ENCODE measurements at regions not wholly inside any gene's neighbourhood (a gene's known extent, or its start where the extent isn't known, plus 50 kb on each side); places are given as distances from the start of the nearest gene placed in this dataset.

DNA sequence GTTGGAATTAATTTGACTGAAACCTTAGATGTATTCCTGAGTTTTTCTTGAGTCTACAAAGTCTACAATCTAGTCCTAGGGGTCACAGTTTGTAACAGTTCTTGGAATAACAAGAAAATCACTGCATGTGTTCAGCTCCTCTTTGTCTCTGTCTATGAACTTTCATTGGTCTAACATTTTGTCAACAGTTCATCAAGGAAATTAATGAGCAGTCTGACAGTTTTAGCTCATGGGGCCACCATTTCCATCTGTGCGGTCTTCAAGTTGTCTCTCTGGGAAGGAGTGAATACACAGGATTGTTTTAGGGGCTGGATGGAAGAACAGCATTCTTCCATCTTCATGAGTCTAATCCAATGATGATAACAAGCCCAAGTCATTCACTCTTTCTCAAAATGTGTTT lies 276.4 kb downstream of the TMEM167A start:
- no peak overlapping the region for H3K27ac ChIP-seq (ENCODE audit: low read depth, low read length)
- no peaks in the 10 kb centered on the region for H3K79me2 ChIP-seq (ENCODE audit: insufficient read depth, low read length)
- H4K20me1 ChIP-seq (ENCODE audit: insufficient read depth, low read length), result no peaks in the 10 kb centered on the region
- no peaks in the 10 kb centered on the region for H3K36me3 ChIP-seq (ENCODE audit: insufficient read depth, low read length)
- TF ChIP-seq, protein P1, sequence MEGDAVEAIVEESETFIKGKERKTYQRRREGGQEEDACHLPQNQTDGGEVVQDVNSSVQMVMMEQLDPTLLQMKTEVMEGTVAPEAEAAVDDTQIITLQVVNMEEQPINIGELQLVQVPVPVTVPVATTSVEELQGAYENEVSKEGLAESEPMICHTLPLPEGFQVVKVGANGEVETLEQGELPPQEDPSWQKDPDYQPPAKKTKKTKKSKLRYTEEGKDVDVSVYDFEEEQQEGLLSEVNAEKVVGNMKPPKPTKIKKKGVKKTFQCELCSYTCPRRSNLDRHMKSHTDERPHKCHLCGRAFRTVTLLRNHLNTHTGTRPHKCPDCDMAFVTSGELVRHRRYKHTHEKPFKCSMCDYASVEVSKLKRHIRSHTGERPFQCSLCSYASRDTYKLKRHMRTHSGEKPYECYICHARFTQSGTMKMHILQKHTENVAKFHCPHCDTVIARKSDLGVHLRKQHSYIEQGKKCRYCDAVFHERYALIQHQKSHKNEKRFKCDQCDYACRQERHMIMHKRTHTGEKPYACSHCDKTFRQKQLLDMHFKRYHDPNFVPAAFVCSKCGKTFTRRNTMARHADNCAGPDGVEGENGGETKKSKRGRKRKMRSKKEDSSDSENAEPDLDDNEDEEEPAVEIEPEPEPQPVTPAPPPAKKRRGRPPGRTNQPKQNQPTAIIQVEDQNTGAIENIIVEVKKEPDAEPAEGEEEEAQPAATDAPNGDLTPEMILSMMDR (IDR thresholded peaks at IDR 0.05; ENCODE audit: extremely low read depth, low read depth, low read length), result no peak
- H3K27me3 ChIP-seq (ENCODE audit: insufficient read depth, low read length), result no peaks in the 10 kb centered on the region
- no peaks in the 10 kb centered on the region for H3K9me3 ChIP-seq (ENCODE audit: low read depth, low read length)
- H3K4me3 ChIP-seq (ENCODE audit: insufficient read depth, low read length), result no peak overlapping the region
- DNase-seq (ENCODE audit: insufficient read length, low spot score, missing footprints), result no peak
- H2AFZ ChIP-seq (ENCODE audit: low read length), result no peak overlapping the region
- no peaks in the 10 kb centered on the region for H3K4me1 ChIP-seq (ENCODE audit: insufficient read depth, low read length)
- no peak overlapping the region for H3K4me2 ChIP-seq (ENCODE audit: insufficient read depth, low read length)

DNA sequence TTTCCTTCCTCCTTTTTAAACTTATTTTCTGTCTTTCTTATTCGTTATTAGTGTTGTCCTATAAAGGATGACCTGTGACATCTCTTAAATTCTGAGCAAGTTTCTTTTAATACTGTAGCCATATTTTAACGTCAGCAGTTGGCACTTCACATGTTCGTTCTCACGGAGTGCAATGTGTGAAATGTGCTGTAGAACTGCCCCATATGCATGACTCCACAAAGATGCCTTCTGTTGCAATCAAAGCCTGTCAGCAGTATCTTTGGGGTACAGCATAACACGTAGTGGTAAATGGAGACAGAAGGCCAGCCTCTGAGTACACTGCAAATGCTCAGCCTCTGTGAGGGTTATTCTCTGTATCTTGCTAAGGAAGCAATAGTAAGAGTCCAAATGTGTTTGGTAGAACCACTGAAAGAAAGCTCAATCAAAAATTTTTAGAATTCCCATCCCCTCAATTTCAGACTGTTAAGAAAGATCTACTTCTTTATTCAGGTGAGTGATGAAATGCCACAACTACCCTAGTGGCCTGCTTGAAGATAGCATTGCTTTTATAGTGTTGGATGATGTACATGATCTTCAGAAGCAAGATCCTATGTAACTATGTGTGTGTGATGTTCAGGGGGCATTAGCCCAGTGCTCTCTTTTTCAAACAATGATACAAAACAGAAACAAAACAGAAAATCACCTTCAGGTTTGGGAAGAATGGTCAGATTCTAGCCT lies 277.7 kb downstream of the TMEM167A start:
- Histone ChIP-seq H3K4me3 (ENCODE audit: insufficient read depth, low read length) (no peak overlapping the region), H3K4me2 (ENCODE audit: insufficient read depth, low read length) (no peak overlapping the region), H3K36me3 (ENCODE audit: insufficient read depth, low read length) (no peaks in the 10 kb centered on the region), H3K4me1 (ENCODE audit: insufficient read depth, low read length) (no peaks in the 10 kb centered on the region), H2AFZ (ENCODE audit: low read length) (no peak overlapping the region), H3K79me2 (ENCODE audit: insufficient read depth, low read length) (no peaks in the 10 kb centered on the region), H3K27ac (ENCODE audit: low read depth, low read length) (no peak overlapping the region), H3K27me3 (ENCODE audit: insufficient read depth, low read length) (no peaks in the 10 kb centered on the region), H3K9me3 (ENCODE audit: low read depth, low read length) (no peaks in the 10 kb centered on the region), H4K20me1 (ENCODE audit: insufficient read depth, low read length) (no peaks in the 10 kb centered on the region)
- no peak for DNase-seq (ENCODE audit: insufficient read length, low spot score, missing footprints)
- TF ChIP-seq, protein P1 (IDR thresholded peaks at IDR 0.05; ENCODE audit: extremely low read depth, low read depth, low read length), result no peak

DNA sequence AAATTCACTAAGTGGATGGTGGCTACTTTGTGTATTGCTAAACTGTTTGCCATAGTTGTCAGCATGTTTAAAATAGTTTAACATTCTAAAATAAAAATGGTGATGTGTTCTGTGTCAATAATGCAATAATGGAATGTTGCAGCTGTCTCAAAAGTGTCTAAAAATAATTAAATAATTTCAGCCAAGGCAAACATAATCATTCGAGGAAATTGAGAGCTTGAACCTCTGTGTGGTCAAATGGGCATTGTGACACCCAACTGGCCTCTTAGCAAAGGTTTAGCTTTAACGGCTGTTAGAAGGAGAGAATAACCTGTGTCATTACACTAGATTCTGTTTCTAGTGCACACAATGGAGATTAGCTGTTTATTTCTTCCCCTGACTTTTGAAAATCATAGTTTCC lies 278.5 kb downstream of the TMEM167A start:
- Histone ChIP-seq H3K79me2 (ENCODE audit: insufficient read depth, low read length) (no peaks in the 10 kb centered on the region), H3K4me1 (ENCODE audit: insufficient read depth, low read length) (no peaks in the 10 kb centered on the region), H3K27ac (ENCODE audit: low read depth, low read length) (no peak overlapping the region), H3K27me3 (ENCODE audit: insufficient read depth, low read length) (no peaks in the 10 kb centered on the region), H2AFZ (ENCODE audit: low read length) (no peak overlapping the region), H3K4me2 (ENCODE audit: insufficient read depth, low read length) (no peak overlapping the region), H3K36me3 (ENCODE audit: insufficient read depth, low read length) (no peaks in the 10 kb centered on the region), H4K20me1 (ENCODE audit: insufficient read depth, low read length) (no peaks in the 10 kb centered on the region), H3K9me3 (ENCODE audit: low read depth, low read length) (no peaks in the 10 kb centered on the region), H3K4me3 (ENCODE audit: insufficient read depth, low read length) (no peak overlapping the region)
- no peak for DNase-seq (ENCODE audit: insufficient read length, low spot score, missing footprints)
- TF ChIP-seq, protein P1 (IDR thresholded peaks at IDR 0.05; ENCODE audit: extremely low read depth, low read depth, low read length), result no peak

DNA sequence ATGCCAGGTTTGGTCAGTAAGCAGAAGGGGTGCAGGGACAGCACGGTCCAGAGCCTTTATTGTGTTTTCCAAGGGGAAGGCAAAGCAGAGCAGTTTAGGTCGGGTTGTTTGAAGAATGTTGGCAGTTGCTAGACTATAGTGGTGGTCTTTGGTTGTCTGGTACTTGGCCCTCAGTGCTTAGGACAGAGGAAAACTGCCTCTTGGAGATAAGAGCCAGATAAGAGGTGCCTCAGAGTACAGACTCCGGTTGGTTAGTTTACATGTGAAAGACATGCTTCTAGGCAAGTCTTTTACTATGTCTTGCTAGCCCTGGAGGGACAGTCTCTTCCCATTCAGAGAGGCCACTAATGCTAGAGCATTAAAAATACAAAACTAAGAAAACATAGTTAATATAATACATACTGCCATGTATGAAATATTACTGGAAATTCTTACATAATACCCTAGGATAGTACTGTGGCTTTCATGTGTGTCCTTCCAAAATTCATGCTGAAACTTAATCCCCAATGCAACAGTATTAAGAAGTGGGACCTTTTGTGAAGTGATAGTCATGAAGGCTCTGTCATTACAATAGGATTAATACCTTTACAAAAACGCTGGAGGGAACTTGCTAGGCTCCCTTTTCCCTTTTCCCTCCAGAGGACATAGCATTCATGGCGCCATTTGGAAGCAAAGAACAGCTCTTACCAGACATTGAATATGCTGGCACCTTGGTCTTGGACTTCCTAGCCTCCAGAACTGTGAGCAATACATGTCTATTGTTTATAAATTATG lies 280.4 kb downstream of the TMEM167A start:
- no peak overlapping the region for H3K4me2 ChIP-seq (ENCODE audit: insufficient read depth, low read length)
- H2AFZ ChIP-seq (ENCODE audit: low read length), result no peak overlapping the region
- DNase-seq (ENCODE audit: insufficient read length, low spot score, missing footprints), result no peak
- H3K4me3 ChIP-seq (ENCODE audit: insufficient read depth, low read length), result no peak overlapping the region
- no peaks in the 10 kb centered on the region for H3K9me3 ChIP-seq (ENCODE audit: low read depth, low read length)
- H3K4me1 ChIP-seq (ENCODE audit: insufficient read depth, low read length), result no peaks in the 10 kb centered on the region
- no peaks in the 10 kb centered on the region for H4K20me1 ChIP-seq (ENCODE audit: insufficient read depth, low read length)
- no peak overlapping the region for H3K27ac ChIP-seq (ENCODE audit: low read depth, low read length)
- no peaks in the 10 kb centered on the region for H3K79me2 ChIP-seq (ENCODE audit: insufficient read depth, low read length)
- TF ChIP-seq, protein P1 (IDR thresholded peaks at IDR 0.05; ENCODE audit: extremely low read depth, low read depth, low read length), result no peak
- H3K27me3 ChIP-seq (ENCODE audit: insufficient read depth, low read length), result no peaks in the 10 kb centered on the region
- H3K36me3 ChIP-seq (ENCODE audit: insufficient read depth, low read length), result no peaks in the 10 kb centered on the region
